GM12872 (cell line): ENCODE measurements at regions not wholly inside any gene's neighbourhood (a gene's known extent, or its start where the extent isn't known, plus 50 kb on each side); places are given as distances from the start of the nearest gene placed in this dataset.

Source experiments
- CTCF ChIP-seq: IDR thresholded peaks from 3 replicates; pipeline ENCODE4 v1.5.1; 2011; ENCODE audit warnings: low read depth, mild to moderate bottlenecking, low read length, moderate library complexity; ENCODE audit not compliant: insufficient read depth

- no peak for TF ChIP-seq CTCF
These were observed 113.7 kb downstream of the TRIM27 start for GRCh38 chr6:28809947-28810658.

GRCh38 chr6:28810659-28811053 lies 113.1 kb downstream of the TRIM27 start:
- TF ChIP-seq CTCF, result no peak

GRCh38 chr6:28811873-28812272 lies 111.9 kb downstream of the TRIM27 start:
- no peak for TF ChIP-seq CTCF

DNA sequence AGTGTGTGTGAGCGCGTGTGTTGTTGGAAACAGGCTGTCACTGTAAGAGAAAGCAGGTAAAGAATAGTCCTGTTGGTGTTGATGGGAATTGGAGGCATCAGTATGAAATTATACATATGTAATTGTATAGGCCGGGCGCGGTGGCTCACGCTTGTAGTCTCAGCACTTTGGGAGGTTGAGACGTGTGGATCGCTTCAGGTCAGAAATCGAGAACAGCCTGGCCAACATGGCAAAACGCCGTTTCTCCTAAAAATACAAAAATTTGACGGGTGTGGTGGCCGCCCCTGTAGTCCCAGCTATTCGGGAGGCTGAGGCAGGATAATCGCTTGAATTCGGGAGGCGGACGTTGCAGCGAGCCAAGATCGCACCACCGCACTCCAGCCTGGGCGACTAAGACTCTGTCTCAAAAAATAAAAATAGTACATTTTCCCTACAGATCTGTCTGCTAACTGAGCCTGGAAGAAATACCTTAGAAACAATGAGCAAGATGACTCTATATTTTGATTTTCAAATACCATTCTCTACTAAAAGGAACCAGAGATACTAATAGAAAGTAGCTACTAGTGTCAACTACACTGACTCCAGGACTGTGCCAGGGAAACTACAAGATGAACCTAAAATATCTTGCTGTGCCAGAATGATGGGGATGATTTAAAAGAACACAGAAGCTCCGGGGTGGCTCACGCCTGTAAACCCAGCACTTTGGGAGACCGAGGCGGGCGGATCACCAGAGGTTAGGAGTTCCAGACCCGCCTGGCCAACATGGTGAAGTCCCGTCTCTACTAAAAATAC lies 110.8 kb downstream of the TRIM27 start:
- TF ChIP-seq CTCF, result no peak

DNA sequence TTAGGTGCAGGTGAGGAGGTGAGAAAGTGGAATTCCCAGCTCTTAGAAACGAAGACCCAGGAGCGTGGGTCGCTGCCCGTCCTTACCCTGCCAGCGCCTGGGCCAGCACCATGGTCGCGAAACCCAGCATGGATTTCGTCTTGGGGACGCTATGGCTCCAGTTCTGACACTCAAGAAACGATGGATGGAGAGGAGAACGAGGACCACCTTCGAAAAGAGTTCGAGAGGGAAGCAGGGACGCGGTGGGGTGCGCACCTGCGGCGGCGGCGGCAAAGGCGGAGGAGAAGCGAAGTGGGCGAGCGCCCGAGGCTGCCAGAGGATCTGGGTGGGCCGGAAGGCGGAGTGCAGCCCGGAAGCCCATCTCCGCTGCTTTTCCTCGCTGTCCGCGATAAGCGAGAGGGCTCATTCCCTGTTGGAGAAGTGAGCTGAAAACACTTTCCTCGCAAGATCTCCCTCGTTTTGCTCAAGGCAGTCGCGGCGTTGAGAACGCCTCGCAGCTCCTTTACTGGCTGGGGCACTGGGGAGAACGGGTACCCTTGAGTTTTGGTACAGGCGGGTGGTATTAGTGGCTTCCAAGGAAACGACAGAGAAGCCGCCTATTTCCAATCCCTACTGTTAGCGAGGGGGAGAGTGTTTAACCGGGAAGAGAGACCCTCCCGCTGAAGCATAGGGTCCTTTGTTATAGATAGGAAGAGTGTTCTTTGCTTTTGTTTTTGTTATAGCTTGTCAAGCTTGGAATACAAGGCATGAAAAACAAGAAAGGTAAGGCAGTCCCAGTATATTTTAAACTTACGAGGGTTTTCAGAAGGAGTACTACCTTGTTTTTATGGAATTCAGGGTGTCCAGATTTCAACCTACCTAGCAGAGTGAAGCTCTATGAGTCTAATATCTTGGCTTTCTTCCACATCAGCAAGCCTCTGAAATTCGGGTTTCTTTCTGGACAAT lies 109.5 kb downstream of the TRIM27 start:
- no peak for TF ChIP-seq CTCF

GRCh38 chr6:28816339-28816908 lies 107.4 kb downstream of the TRIM27 start:
- no peak for TF ChIP-seq CTCF
